ENCODE measurements at regions not wholly inside any gene's neighbourhood (a gene's known extent, or its start where the extent isn't known, plus 50 kb on each side); places are given as distances from the start of the nearest gene placed in this dataset.

DNA sequence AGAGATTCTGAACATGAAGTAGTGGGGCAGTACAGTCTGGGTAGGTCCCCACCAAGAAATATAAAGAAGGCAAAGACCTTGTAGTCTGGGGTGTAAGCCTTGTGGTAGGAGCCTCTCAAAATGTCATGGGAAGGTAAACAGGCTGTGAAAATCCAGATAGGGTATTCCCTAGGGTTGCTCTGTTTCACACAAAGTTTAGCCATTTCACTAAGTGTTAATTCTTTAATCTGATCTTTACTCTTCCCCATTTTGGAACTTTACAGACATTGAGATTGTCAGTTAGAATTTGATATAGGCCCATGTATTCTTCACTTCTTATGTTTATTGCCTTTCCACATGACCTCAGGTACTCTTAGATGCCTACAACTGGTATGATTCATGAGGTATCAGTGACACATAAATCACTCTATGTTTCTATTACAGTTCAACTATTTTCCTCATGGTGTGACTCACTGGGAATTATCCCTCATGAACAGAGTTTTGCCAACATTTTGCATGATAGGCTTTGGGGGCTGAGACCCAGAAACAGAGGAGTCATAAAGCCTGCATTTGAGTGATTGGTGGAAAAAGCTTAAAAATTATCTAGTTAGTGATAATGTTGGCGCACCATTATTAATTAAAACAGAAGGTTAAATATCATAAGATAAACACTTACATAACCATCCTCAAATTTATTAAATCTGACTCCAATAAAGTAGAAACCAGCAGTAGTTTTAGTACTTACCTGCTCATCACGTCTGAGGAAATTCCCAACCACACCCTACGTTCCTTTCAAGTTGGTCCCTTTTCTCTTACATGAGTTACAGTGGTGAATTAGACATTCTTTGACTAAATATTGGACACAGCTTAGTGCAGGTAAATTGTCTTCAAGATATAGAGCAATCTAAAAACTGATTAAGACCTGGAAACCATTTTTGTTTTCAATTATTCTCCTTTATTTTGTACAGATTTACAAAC, 399.8 kb upstream of the MEF2C start:
- TF ChIP-seq, protein P1, sequence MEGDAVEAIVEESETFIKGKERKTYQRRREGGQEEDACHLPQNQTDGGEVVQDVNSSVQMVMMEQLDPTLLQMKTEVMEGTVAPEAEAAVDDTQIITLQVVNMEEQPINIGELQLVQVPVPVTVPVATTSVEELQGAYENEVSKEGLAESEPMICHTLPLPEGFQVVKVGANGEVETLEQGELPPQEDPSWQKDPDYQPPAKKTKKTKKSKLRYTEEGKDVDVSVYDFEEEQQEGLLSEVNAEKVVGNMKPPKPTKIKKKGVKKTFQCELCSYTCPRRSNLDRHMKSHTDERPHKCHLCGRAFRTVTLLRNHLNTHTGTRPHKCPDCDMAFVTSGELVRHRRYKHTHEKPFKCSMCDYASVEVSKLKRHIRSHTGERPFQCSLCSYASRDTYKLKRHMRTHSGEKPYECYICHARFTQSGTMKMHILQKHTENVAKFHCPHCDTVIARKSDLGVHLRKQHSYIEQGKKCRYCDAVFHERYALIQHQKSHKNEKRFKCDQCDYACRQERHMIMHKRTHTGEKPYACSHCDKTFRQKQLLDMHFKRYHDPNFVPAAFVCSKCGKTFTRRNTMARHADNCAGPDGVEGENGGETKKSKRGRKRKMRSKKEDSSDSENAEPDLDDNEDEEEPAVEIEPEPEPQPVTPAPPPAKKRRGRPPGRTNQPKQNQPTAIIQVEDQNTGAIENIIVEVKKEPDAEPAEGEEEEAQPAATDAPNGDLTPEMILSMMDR (IDR thresholded peaks at IDR 0.05 in 8 of 11, conservative IDR thresholded peaks at IDR 0.05 in 3 of 11): no peak
- TF ChIP-seq POLR2AphosphoS5 (IDR thresholded peaks at IDR 0.05): no peak
- TF ChIP-seq POLR2A (IDR thresholded peaks at IDR 0.05): no peak

All from spleen (tissue), 7 donors.